ENCODE measurements at regions not wholly inside any gene's neighbourhood (a gene's known extent, or its start where the extent isn't known, plus 50 kb on each side); places are given as distances from the start of the nearest gene placed in this dataset.

- TF ChIP-seq, protein P1, sequence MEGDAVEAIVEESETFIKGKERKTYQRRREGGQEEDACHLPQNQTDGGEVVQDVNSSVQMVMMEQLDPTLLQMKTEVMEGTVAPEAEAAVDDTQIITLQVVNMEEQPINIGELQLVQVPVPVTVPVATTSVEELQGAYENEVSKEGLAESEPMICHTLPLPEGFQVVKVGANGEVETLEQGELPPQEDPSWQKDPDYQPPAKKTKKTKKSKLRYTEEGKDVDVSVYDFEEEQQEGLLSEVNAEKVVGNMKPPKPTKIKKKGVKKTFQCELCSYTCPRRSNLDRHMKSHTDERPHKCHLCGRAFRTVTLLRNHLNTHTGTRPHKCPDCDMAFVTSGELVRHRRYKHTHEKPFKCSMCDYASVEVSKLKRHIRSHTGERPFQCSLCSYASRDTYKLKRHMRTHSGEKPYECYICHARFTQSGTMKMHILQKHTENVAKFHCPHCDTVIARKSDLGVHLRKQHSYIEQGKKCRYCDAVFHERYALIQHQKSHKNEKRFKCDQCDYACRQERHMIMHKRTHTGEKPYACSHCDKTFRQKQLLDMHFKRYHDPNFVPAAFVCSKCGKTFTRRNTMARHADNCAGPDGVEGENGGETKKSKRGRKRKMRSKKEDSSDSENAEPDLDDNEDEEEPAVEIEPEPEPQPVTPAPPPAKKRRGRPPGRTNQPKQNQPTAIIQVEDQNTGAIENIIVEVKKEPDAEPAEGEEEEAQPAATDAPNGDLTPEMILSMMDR (IDR thresholded peaks at IDR 0.05), result no peak
- TF ChIP-seq POLR2AphosphoS5 (IDR thresholded peaks at IDR 0.05; ENCODE audit: low read depth, low read length), result no peak
- TF ChIP-seq, protein P2, sequence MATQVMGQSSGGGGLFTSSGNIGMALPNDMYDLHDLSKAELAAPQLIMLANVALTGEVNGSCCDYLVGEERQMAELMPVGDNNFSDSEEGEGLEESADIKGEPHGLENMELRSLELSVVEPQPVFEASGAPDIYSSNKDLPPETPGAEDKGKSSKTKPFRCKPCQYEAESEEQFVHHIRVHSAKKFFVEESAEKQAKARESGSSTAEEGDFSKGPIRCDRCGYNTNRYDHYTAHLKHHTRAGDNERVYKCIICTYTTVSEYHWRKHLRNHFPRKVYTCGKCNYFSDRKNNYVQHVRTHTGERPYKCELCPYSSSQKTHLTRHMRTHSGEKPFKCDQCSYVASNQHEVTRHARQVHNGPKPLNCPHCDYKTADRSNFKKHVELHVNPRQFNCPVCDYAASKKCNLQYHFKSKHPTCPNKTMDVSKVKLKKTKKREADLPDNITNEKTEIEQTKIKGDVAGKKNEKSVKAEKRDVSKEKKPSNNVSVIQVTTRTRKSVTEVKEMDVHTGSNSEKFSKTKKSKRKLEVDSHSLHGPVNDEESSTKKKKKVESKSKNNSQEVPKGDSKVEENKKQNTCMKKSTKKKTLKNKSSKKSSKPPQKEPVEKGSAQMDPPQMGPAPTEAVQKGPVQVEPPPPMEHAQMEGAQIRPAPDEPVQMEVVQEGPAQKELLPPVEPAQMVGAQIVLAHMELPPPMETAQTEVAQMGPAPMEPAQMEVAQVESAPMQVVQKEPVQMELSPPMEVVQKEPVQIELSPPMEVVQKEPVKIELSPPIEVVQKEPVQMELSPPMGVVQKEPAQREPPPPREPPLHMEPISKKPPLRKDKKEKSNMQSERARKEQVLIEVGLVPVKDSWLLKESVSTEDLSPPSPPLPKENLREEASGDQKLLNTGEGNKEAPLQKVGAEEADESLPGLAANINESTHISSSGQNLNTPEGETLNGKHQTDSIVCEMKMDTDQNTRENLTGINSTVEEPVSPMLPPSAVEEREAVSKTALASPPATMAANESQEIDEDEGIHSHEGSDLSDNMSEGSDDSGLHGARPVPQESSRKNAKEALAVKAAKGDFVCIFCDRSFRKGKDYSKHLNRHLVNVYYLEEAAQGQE (IDR thresholded peaks at IDR 0.05; ENCODE audit: insufficient read depth in 1 of 2, low read depth in 2 of 2, low read length in 1 of 2), result no peak
Measured at GRCh38 chr14:28488684-28489083, 277.9 kb upstream of the FOXG1 start.
